Muscle of leg (tissue), 3 donors: ENCODE measurements at regions not wholly inside any gene's neighbourhood (a gene's known extent, or its start where the extent isn't known, plus 50 kb on each side); places are given as distances from the start of the nearest gene placed in this dataset.

Experiments used
- DNase-seq: peaks from one replicate; pipeline ENCODE4 v3.0.0; 2013
- H3K27ac ChIP-seq: one replicate; pipeline ENCODE4 v1.5.1; 2013; ENCODE audit warnings: mild to moderate bottlenecking, low read length, control low read depth
- H3K27me3 ChIP-seq: one replicate; pipeline ENCODE4 v1.6.1; 2013; ENCODE audit warnings: low read length; ENCODE audit not compliant: control insufficient read depth, insufficient read depth
- H3K36me3 ChIP-seq: one replicate; pipeline ENCODE4 v1.6.1; 2013; ENCODE audit warnings: low read length; ENCODE audit not compliant: control insufficient read depth, insufficient read depth
- H3K4me1 ChIP-seq: one replicate; pipeline ENCODE4 v1.6.1; 2013; ENCODE audit warnings: low read length; ENCODE audit not compliant: control insufficient read depth, insufficient read depth
- H3K4me3 ChIP-seq: one replicate; pipeline ENCODE4 v1.5.1; 2013; ENCODE audit warnings: low read length, control low read depth
- H3K9me3 ChIP-seq: replicated peaks from 2 replicates; pipeline ENCODE4 v1.6.1; 2013; ENCODE audit warnings: low read depth, low read length; ENCODE audit not compliant: control insufficient read depth
- WGBS: methylation state at CpG from one replicate; pipeline ENCODE4 v1.1.5; 2013; ENCODE audit warnings: missing lambda C conversion rate; ENCODE audit not compliant: insufficient coverage; 5-methylcytosine and 5-hydroxymethylcytosine counted together

DNA sequence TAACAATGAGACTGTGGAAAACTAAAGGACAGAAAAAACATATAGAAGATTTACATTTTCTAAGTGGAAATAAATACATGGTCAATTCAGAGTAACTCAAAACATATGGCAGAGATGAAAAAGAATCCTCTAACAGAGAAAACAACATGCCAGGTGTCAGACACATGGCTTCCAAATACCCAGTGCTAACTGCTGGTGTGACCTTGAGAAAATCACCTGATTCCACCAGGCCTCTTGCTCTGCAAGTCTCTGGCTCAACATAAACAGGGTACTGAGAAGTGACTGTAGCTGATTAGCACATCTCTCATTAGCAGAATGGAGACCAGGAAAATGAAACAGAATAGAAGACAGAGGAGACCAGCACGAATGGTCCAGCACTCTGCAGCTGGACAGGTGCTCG, 210.8 kb downstream of the HNMT start:
- H3K4me3 ChIP-seq, result no peak overlapping the region
- H3K27me3 ChIP-seq, result no peaks in the 10 kb centered on the region
- H3K36me3 ChIP-seq, result no peaks in the 10 kb centered on the region
- DNase-seq, result no peak
- H3K27ac ChIP-seq, result no peak overlapping the region
- H3K9me3 ChIP-seq, result no peaks in the 10 kb centered on the region
- no peaks in the 10 kb centered on the region for H3K4me1 ChIP-seq
- 71% methylated on average over 2 of the region's 2 CpGs for WGBS

DNA sequence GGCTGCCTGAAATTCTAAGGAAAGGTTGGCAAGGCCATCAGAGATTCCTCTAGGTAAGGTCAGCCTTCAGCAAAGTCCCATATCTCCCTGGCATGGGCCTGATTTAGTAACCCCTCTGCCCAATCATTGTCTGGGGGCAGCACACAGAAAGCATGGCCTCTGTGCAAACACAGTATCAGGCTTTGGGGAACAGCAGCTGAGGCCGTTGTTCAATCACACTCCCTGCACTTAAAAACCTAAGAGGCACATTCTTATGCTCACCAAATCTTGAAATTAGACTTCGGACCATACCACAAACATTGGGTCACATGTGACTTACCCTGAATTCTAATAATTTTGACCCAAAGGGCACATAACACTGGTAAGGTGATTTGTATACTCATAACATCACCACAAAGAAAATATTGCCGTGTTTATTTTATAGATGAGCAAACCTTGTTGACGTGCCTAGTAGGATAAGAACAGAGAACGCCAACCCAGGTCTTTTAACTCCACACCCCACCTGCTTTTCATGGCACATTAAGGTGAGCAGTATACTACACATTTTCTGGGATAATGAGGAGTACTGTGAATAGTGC, 212.7 kb downstream of the HNMT start:
- H3K9me3 ChIP-seq, result no peaks in the 10 kb centered on the region
- H3K36me3 ChIP-seq, result no peaks in the 10 kb centered on the region
- no peak overlapping the region for H3K4me3 ChIP-seq
- H3K4me1 ChIP-seq, result no peaks in the 10 kb centered on the region
- WGBS, result 75% methylated on average over 1 of the region's 5 CpGs
- H3K27ac ChIP-seq, result no peak overlapping the region
- no peak for DNase-seq
- H3K27me3 ChIP-seq, result no peaks in the 10 kb centered on the region

DNA sequence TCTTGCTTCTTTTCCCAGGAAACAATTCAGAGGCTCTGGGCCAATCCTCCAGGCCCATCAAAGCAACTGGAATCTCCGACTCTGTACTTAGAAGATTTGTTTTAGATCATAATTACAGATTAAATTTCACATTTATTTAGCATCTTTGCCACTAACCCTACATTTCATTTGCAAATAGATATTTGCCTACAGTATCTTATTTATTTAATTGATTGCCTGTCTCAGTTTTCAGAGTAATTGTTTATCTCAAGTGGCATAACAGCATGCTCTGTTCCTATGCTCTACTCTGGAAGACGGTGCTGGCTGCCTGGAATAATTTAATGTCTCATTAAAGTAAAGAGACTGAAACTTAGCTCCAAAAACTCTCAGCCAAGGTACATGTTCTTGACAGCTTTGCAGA, 213.4 kb downstream of the HNMT start:
- Histone ChIP-seq H3K4me1 (no peaks in the 10 kb centered on the region), H3K4me3 (no peak overlapping the region), H3K9me3 (no peaks in the 10 kb centered on the region), H3K27me3 (no peaks in the 10 kb centered on the region), H3K36me3 (no peaks in the 10 kb centered on the region), H3K27ac (no peak overlapping the region)
- 20% methylated on average over 1 of the region's 2 CpGs for WGBS
- DNase-seq, result no peak

DNA sequence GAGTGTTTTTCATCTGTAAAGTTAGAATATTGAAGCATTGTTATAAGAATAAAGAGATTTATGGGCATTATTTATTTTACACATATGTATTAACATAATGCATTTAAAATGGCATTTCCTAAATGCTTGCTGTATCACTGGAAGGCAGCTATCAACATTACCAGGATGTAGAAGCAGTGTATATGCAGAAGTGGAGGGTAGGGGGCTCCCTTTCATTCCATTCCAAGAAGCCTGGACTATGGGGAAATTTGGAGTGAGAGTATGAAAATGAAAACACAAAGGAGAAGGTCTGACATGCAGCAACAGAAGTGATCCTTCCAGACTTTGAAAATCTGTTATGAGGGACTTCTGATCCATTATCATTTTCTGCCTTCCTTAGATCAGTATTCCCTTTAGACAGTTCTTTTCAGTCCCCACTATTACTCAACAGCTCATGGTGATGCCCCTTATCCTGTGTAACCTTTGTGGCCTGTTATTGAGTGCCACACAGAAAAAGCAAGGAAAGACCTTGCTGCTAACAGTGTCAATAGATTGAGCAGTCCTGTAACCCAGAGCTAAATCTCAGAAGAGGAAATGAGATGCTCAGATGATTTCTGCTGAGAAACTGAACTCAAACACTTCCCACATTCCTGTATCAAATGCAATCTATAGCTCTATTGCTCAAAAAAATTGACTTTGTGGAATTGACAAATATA, 216.6 kb downstream of the HNMT start:
- Histone ChIP-seq H3K9me3 (no peaks in the 10 kb centered on the region), H3K4me1 (no peaks in the 10 kb centered on the region), H3K4me3 (no peak overlapping the region), H3K36me3 (no peaks in the 10 kb centered on the region), H3K27ac (no peak overlapping the region), H3K27me3 (no peaks in the 10 kb centered on the region)
- no peak for DNase-seq

DNA sequence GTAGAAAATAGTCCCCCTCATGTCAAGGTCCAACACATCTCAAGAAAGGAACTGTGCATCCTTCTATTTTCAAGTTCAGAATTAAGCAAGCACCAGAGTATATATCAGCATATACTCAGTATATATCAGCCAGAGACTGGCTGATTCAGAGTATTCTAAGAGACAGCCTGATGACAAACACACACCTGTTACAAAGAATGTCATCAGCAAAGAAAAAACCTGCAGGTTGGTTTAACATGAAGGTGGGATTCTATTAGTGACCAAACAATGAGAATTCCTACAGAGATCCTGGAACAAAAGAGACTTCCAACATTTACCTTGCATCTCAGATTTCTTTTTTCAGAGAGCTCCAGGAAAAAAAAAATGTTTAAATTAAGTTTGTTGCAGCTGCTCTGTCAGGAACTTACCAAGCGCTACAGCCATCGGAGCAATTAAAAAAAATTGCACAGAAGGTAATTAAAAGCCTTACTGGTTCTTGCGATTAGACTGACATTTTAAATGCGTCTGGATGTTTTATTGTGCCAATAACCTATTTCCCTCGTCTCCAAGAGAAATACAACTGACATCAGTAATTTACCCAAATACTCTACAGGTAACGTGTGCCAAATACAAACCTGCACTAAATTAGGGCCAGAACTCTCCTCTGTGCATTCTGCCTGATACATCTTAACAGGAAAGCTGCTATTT, 218.1 kb downstream of the HNMT start:
- no peaks in the 10 kb centered on the region for H3K36me3 ChIP-seq
- no peaks in the 10 kb centered on the region for H3K9me3 ChIP-seq
- no peaks in the 10 kb centered on the region for H3K27me3 ChIP-seq
- DNase-seq, result no peak
- no peaks in the 10 kb centered on the region for H3K4me1 ChIP-seq
- H3K4me3 ChIP-seq, result no peak overlapping the region
- WGBS, result no CpG with 5 or more reads among the region's 6 CpGs
- no peak overlapping the region for H3K27ac ChIP-seq

DNA sequence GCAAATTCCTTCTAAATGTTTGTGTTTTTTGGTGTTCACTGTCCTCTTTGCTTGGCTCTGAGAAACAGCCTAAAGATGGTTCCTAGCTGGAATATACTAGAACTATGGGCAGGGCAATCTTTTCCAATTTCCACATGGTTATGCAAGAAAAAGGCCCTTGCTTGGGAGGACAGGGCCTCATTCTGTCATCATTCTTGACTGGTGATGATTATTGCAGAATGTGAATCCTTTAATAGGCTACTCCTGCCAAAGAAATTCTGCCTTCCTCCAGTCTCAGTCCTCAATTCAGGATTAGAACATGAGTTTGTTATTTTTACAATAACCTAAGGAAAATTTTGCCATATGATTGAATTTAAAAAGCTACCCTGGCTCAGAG, 218.7 kb downstream of the HNMT start:
- Histone ChIP-seq H3K36me3 (no peaks in the 10 kb centered on the region), H3K27ac (no peak overlapping the region), H3K4me3 (no peak overlapping the region), H3K4me1 (no peaks in the 10 kb centered on the region), H3K27me3 (no peaks in the 10 kb centered on the region), H3K9me3 (no peaks in the 10 kb centered on the region)
- DNase-seq, result peak; percentile 85

DNA sequence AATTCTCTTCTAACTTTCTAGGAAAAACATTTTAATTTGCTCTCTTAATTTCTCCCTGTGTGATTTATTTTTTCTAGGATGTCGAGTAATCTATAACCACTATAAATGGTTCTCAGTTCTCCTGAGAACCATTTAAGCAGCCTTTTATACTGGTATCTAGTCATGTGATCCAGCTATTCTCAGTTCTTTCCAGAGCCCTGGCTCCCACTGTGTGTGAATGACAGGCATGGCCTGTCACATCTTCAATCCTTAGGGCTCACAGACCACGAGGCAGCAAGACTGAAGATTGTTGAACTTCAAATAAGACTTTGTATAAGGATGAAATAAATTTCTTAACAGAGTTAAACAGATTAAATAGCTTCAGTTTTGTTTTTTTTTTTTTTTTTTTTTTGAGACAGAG, 219.4 kb downstream of the HNMT start:
- Histone ChIP-seq H3K27me3 (no peaks in the 10 kb centered on the region), H3K9me3 (no peaks in the 10 kb centered on the region), H3K4me1 (no peaks in the 10 kb centered on the region), H3K36me3 (no peaks in the 10 kb centered on the region), H3K4me3 (no peak overlapping the region), H3K27ac (no peak overlapping the region)
- no CpG with 5 or more reads among the region's 2 CpGs for WGBS
- DNase-seq, result no peak

DNA sequence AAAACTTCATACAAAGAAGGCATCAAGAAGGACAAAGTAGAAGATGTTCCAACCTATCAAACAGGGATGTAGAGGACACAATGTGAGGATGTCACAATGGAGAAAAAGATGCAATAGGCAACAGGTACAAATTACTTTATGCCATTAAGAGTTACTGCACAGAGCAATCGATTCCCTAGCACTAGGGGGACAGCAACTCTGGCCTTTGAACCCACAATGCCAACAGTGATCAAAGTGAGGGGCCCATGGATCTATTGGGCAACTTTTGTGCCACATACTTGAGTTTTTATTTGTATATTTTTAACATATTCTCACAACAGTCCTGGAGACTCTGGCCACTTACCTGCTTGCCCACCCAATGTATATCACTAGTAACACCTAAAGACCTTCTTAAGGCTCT, 220.2 kb downstream of the HNMT start:
- Histone ChIP-seq H3K9me3 (no peaks in the 10 kb centered on the region), H3K36me3 (no peaks in the 10 kb centered on the region), H3K27ac (no peak overlapping the region), H3K4me1 (no peaks in the 10 kb centered on the region), H3K27me3 (no peaks in the 10 kb centered on the region), H3K4me3 (no peak overlapping the region)
- WGBS, result no CpG with 5 or more reads among the region's 1 CpG
- DNase-seq, result no peak

DNA sequence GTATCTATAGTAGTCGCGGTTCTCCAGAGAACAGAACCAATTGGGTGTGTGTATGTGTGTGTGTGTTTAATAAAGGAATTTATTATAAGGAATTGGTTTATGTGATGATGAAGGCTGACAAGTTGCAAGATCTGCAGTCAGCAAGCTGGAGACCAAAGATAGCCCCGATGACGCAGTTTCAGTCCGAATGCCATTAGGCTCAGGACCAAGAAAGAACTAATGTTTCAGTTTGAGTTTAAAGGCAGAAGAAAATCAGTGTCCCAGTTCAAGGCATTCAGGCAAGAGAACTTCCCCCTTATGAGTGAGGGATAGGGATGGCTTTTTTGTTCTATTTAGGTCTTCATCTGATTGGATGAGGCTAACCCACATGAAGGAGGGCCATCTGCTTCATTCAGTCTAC, 221.6 kb downstream of the HNMT start:
- Histone ChIP-seq H3K4me3 (no peak overlapping the region), H3K36me3 (no peaks in the 10 kb centered on the region), H3K4me1 (no peaks in the 10 kb centered on the region), H3K27me3 (no peaks in the 10 kb centered on the region), H3K27ac (no peak overlapping the region), H3K9me3 (no peaks in the 10 kb centered on the region)
- DNase-seq, result no peak
- WGBS, result 90% methylated on average over 2 of the region's 5 CpGs

DNA sequence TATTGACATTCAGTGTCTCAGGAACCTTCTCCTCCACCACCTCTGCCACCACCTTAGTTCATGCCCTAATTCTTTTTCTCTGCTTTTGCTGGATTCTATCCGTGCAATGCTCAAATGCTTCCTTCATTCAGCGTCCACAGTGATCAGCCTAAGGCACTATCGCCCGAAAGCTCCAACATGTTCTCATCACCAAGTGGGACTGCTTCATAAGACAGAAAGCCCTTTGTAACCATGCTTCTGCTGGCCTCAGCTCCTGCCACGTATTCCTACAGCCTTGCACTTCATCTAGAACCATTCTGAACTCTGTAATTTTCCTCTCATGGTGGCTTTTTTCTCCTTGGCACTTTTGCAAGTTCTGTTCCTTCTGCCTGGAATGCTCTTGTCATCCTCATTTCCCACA, 222.9 kb downstream of the HNMT start:
- no peak overlapping the region for H3K27ac ChIP-seq
- no peaks in the 10 kb centered on the region for H3K4me1 ChIP-seq
- H3K27me3 ChIP-seq, result no peaks in the 10 kb centered on the region
- no peaks in the 10 kb centered on the region for H3K9me3 ChIP-seq
- DNase-seq, result no peak
- H3K36me3 ChIP-seq, result no peaks in the 10 kb centered on the region
- WGBS, result 93% methylated on average over 5 of the region's 5 CpGs
- no peak overlapping the region for H3K4me3 ChIP-seq
